D721Med (cell line): ENCODE measurements at regions not wholly inside any gene's neighbourhood (a gene's known extent, or its start where the extent isn't known, plus 50 kb on each side); places are given as distances from the start of the nearest gene placed in this dataset.

ENCODE experiments used
- DNase-seq: peaks from one replicate; pipeline ENCODE4 v3.0.0; 2011; ENCODE audit warnings: low spot score; ENCODE audit not compliant: insufficient read length
- FAIRE-seq: peaks from 2 replicates; lab custom pipeline; 2011; peaks lifted over from hg19 to GRCh38; lab: Jason Lieb, UNC
- CTCF ChIP-seq: IDR thresholded peaks from 2 replicates; pipeline ENCODE4 v1.5.1; 2012; ENCODE audit warnings: mild to moderate bottlenecking, control low read depth; ENCODE audit not compliant: insufficient read depth; ENCODE audit errors: missing control alignments

GRCh38 chr9:672851-673250 lies 168.6 kb upstream of the DMRT1 start:
- DNase-seq (no peak), FAIRE-seq (no peak)
- no peak for TF ChIP-seq CTCF

- no peak for TF ChIP-seq CTCF
- DNase-seq (no peak), FAIRE-seq (no peak)
These were observed 168.1 kb upstream of the DMRT1 start for GRCh38 chr9:673264-673965.

- DNase-seq (no peak), FAIRE-seq (no peak)
- no peak for TF ChIP-seq CTCF
These were observed 167.5 kb upstream of the DMRT1 start for GRCh38 chr9:673966-674526.

- FAIRE-seq (no peak), DNase-seq (no peak)
- no peak for TF ChIP-seq CTCF
These were observed 165.7 kb upstream of the DMRT1 start for GRCh38 chr9:675697-676370.

GRCh38 chr9:676780-677438 lies 164.6 kb upstream of the DMRT1 start:
- TF ChIP-seq CTCF: no peak
- DNase-seq (no peak), FAIRE-seq (no peak)

GRCh38 chr9:677461-678097 lies 163.9 kb upstream of the DMRT1 start:
- DNase-seq (no peak), FAIRE-seq (no peak)
- no peak for TF ChIP-seq CTCF
